ENCODE measurements at regions not wholly inside any gene's neighbourhood (a gene's known extent, or its start where the extent isn't known, plus 50 kb on each side); places are given as distances from the start of the nearest gene placed in this dataset.

GRCh38 chr6:9620263-9620662 is 794.6 kb downstream of the TFAP2A start:
- TF ChIP-seq POLR2A (IDR thresholded peaks at IDR 0.05; ENCODE audit: low read length) (no peak), GATA1 (IDR thresholded peaks at IDR 0.05; ENCODE audit: low read depth, low read length) (no peak)
